ENCODE measurements at regions not wholly inside any gene's neighbourhood (a gene's known extent, or its start where the extent isn't known, plus 50 kb on each side); places are given as distances from the start of the nearest gene placed in this dataset.

DNA sequence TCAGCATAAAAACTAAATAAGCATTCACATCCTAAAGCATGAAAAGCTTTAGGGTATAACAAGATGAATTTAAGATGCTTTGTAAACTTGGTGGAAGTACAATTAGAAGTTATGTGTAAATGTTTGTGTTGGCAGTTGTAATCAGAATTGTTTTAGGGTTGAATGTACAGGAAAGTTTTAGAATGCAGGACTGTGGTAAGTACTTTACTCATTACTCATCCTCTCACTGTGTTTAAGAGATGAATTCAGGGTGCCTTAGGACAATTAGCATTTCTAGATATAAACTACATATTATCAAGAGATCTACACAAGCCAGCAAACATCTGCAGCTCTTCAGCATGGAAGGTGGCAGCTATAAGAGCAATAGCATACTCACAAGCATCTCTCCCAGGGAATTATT, 77.5 kb upstream of the ELOVL6 start:
- intact Hi-C loops (cut with DNase I) = no loop called here
- Histone ChIP-seq H3K27ac (no peak overlapping the region), H3K4me3 (no peak overlapping the region), H3K4me1 (no peaks in the 10 kb centered on the region), H3K9me3 (no peaks in the 10 kb centered on the region), H3K9ac (ENCODE audit: low read depth in 2 of 2, low read length in 2 of 2) (no peak overlapping the region), H3K36me3 (no peaks in the 10 kb centered on the region), H3K27me3 (no peaks in the 10 kb centered on the region)
- TF ChIP-seq, protein P1, sequence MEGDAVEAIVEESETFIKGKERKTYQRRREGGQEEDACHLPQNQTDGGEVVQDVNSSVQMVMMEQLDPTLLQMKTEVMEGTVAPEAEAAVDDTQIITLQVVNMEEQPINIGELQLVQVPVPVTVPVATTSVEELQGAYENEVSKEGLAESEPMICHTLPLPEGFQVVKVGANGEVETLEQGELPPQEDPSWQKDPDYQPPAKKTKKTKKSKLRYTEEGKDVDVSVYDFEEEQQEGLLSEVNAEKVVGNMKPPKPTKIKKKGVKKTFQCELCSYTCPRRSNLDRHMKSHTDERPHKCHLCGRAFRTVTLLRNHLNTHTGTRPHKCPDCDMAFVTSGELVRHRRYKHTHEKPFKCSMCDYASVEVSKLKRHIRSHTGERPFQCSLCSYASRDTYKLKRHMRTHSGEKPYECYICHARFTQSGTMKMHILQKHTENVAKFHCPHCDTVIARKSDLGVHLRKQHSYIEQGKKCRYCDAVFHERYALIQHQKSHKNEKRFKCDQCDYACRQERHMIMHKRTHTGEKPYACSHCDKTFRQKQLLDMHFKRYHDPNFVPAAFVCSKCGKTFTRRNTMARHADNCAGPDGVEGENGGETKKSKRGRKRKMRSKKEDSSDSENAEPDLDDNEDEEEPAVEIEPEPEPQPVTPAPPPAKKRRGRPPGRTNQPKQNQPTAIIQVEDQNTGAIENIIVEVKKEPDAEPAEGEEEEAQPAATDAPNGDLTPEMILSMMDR (IDR thresholded peaks at IDR 0.05) = no peak
- no peak for DNase-seq

DNA sequence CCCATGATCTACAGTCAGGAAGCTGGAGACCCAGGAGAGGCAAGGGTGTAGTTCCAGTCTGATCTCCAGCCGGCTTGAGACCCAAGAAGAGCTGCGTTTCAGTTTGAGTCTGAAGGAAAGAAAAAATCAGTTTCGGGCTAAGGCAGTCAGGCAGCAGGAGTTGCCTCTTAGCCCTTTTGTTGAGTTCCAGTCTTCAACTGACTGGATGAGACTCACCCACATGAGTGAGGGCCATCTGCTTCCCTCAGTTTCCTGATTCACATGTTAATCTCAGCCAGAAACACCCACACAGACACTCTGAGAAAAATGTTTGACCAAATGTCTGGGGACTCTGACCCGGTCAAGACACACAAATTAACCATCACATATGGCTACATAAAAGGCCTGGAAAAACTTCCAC, 73.6 kb upstream of the ELOVL6 start:
- H3K9ac ChIP-seq (ENCODE audit: low read depth in 2 of 2, low read length in 2 of 2) = no peak overlapping the region
- DNase-seq = no peak
- no peaks in the 10 kb centered on the region for H3K9me3 ChIP-seq
- no peaks in the 10 kb centered on the region for H3K36me3 ChIP-seq
- H3K4me3 ChIP-seq = no peak overlapping the region
- H3K27me3 ChIP-seq = no peaks in the 10 kb centered on the region
- intact Hi-C loops (cut with DNase I) = no loop called here
- H3K4me1 ChIP-seq = no peaks in the 10 kb centered on the region
- no peak overlapping the region for H3K27ac ChIP-seq
- TF ChIP-seq, protein P1 (IDR thresholded peaks at IDR 0.05) = no peak

DNA sequence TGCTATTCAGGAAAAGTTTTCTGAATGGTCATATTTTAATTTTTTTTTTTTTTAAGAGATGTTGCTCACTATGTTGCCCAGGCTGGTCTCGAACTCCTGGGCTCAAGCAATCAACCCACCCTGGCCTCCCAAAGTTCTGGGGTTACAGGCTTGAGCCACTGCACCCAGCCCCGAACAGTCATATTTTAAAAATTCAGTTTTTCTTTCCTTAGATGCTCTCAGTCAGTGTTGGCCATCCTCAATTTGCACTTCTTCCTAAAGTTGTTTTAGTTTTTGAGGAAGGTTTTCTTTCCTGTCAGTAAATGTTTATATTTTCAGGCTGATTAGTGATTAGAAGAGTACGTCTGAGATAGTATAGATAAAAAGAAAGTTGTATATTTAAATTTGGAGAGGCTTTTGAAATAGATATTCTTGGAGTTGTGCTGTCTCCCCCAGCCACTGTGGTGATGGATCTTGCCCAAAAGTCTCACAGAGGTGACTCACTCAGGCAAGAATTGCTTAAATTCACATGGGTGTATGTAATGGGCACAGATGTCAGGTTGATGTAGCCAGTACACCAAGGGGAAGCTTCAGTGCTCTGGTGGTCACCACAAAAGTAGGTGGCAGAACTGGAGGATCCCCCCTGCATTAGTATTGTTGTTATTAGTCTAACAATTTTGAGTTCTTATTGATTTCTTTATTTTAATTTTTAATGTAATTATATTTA, 72.2 kb upstream of the ELOVL6 start:
- Histone ChIP-seq H3K27ac (no peak overlapping the region), H3K36me3 (no peaks in the 10 kb centered on the region), H3K27me3 (no peaks in the 10 kb centered on the region), H3K4me1 (no peaks in the 10 kb centered on the region), H3K4me3 (no peak overlapping the region), H3K9me3 (no peaks in the 10 kb centered on the region), H3K9ac (ENCODE audit: low read depth in 2 of 2, low read length in 2 of 2) (no peak overlapping the region)
- DNase-seq = no peak
- intact Hi-C loops (cut with DNase I) = no loop called here
- TF ChIP-seq, protein P1 (IDR thresholded peaks at IDR 0.05) = no peak

DNA sequence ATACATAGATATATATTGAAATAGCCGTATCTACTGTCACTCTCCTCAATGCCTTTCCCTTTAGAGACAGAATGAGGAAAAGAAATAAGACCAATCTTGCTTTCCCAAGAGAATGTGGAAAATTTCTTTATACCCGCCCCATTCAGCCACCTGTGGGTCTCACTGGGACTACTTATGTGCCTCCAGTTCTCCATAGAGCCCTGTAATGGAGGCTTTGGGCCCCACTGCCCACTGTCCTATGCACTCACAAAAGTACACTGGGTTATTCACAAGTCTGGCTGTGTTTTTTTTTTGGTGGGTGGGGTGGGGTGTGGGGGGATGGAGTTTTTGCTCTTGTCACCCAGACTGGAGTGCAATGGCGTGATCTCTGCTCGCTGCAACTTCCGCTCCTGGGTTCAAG, 70.4 kb upstream of the ELOVL6 start:
- intact Hi-C loops (cut with DNase I) = no loop called here
- Histone ChIP-seq H3K27ac (no peak overlapping the region), H3K9me3 (no peaks in the 10 kb centered on the region), H3K4me1 (no peaks in the 10 kb centered on the region), H3K27me3 (no peaks in the 10 kb centered on the region), H3K36me3 (no peaks in the 10 kb centered on the region), H3K9ac (ENCODE audit: low read depth in 2 of 2, low read length in 2 of 2) (no peak overlapping the region), H3K4me3 (no peak overlapping the region)
- TF ChIP-seq, protein P1 (IDR thresholded peaks at IDR 0.05) = no peak
- no peak for DNase-seq

DNA sequence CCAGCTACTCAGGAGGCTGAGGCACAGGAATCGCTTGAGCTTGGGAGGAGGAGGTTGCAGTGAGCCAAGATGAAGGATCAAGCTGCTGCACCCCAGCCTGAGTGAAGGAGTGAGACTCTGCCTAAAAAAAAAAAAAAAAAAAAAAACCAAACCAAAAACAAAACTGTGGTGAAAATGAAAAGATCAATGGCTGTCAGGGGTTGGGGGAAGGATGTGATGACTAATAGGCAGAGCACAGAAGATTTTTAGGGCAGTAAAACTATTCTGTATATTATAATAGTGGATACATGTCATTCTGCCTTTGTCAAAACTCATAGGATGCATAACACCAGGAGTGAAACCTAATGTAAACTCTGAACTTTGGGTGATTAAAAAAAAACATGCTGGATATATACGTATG, 69.9 kb upstream of the ELOVL6 start:
- TF ChIP-seq, protein P1 (IDR thresholded peaks at IDR 0.05) = no peak
- Histone ChIP-seq H3K27ac (no peak overlapping the region), H3K27me3 (no peaks in the 10 kb centered on the region)

More for the DNA sequence above, 69.9 kb upstream of the ELOVL6 start:
- Histone ChIP-seq H3K9ac (ENCODE audit: low read depth in 2 of 2, low read length in 2 of 2) (no peak overlapping the region), H3K36me3 (no peaks in the 10 kb centered on the region), H3K4me3 (no peak overlapping the region), H3K4me1 (no peaks in the 10 kb centered on the region), H3K9me3 (no peaks in the 10 kb centered on the region)
- intact Hi-C loops (cut with DNase I) = no loop called here
- no peak for DNase-seq

Data from colonic mucosa (tissue), 4 donors.